Amniotic epithelial cell (primary cell): ENCODE measurements at regions not wholly inside any gene's neighbourhood (a gene's known extent, or its start where the extent isn't known, plus 50 kb on each side); places are given as distances from the start of the nearest gene placed in this dataset.
A peak's percentile ranks its signal among the peaks of the same experiment; 100 is the strongest.
"Not testable (repeated sequence)": the region's sequence is repeated elsewhere in the genome, so short reads cannot be mapped to it uniquely, and the experiment has no call there.

Experiments used
- DNase-seq: peaks from one replicate; pipeline ENCODE4 v3.0.0-alpha.2; 2010; ENCODE audit warnings: low read depth

DNA sequence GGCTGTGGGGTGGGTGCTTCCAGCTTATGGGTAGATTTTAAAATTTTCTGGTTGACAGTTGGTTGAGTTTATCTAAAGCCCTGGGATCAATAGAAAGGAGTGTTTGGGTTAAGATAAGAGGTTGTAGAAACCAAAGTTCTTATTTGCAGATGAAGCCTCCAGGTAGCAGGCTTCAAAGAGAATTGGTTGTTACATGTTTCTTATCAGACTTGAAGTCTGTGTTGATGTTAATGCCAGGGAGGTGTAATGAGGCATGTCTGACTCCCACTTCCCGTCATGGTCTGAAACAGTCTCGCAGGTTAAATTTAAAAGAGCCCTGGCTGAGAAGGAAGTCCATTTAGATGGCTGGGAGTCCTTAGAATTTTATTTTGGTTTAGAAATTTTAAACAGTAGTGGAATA lies 165.2 kb upstream of the TMEM72 start:
- no peak for DNase-seq

DNA sequence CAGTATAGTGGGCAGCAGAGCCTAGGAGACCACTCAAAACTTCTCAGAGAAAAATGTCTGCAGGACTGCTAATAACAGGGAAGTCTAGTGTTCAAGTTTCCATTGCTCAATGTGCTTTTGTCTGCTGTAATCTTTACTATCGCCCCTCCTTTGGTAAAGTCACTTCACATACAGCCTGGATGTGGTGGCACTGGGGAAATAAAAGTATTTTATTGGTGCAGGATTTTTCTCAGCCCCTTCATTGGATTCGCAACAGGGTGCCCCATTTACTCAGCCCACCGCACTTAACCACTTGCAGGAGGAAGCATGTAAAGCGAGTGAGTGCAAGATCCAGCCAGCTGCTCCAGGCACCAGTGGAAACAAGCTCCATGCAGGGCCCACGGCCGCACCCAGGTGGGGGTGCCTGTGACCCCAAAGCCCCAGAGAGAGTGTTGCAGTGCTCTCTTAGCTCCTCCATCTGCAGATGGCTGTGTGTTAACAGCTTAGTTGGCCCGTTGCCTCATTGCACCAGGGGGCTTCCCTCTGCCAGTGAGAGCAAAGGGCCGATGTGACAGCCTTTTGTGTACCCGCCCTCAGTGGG lies 163.5 kb upstream of the TMEM72 start:
- DNase-seq = no peak

DNA sequence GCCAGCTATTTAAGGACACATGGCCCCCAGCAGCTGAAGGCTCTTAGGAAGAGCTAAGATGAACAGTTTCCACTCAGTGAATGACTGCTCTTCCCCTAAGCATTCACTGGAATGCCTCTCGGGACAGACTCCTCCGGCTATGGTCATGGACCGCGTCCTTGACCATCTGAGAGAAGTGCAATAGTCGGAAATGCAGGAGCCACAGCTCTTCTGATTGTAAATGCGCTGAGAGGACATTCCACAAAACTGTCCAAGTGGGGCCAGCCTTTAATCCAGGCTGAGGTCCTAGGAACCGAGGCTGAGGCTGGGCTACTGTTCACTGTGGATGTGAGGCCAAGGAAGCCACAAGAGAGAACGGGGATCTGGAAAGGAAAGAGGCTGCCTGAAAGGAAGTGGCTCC lies 162.0 kb upstream of the TMEM72 start:
- DNase-seq = no peak

DNA sequence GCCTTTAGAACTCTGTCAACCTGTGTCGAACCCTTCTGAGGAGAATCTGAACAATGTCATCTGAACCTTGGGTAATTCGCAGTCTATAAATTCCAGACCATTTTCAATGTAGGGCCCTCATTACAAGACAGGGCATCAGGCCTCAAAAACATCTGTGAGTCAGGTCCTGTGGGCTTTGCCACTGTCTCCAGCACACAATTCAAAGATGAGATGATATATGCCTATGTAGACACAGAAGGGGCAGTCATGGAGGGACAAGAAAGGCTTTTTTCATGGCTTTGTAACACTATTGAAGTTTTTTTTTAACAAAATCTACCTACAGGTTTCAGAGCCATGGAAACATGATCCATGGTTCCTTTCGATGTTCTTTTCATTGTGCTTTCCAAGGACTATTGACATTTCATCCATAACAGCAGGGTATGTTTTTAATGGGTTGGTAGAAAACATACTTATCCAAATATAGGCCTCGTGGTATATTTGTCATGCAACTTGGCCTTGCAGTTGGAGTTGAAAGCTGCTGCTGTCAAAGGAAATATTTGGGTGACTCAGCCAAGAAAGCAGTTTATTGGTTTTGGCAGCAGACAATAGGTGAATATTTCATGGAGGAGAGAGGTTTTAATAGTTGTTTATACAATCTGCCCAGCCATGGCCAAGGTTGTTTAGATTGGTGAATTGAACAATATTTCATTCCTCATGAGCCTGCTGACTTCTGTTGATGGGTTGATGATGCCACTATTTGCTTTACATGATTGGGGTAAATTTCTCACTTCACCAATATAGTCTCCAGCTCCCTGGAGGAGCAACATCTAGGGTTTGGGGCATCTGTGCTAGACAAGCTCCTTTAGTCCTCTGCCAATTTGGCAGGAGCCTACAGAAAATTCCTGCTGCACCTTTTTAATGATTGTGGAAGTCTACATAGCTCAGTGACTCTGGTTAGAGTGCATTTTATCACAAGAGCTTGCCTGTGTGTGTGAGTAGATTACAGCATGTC lies 158.4 kb upstream of the TMEM72 start:
- DNase-seq = peak; percentile 39

DNA sequence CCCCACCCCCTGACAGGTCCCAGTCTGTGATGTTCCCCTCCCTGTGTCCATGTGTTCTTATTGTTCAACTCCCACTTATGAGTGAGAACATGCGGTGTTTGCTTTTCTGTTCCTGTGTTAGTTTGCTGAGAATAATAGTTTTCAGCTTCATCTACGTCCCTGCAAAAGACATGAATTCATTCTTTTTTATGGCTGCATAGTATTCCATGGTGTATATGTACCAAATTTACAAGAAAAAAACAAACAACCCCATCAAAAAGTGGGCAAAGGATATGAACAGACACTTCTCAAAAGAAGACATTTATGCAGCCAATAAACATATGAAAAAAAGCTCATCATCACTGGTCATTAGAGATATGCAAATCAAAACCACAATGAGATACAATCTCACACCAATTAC lies 156.8 kb upstream of the TMEM72 start:
- not testable (repeated sequence) for DNase-seq

DNA sequence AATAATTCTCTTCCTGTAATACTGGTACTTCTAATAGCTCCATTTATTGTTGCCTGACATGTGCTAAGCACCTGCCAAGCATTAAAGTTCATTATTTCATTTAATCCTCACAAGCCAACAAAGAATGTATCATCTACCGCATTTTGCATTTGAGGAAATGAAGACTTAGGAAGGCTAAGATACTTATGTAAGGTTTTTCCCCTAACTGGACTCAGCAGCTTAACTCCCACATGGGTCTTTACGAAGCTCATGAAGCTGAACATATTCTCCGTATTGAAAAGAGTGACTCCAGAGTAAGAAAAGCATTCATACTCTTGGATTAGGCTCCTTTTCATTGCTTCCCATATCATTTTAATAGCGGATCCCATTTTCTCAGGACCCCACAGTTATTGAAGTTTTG lies 155.7 kb upstream of the TMEM72 start:
- DNase-seq = no peak

DNA sequence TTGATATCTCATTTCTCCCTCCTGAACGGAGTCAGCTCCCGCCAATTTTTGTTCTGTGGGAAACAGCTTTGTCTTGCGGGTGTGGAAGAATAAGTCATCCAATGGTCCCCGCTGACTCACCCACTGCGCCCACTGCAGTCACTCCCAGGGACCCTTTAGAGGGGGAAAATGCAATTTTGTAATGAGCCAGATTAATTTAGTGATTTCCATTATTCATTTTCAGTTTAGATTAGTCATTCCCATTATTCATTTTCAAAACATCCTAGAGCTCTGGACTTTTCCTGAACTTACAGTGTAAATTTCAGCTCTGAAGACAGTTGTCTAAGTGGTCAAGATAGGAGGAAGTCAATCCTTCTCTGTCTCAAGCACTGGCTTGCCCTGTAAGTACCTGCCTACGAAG lies 154.9 kb upstream of the TMEM72 start:
- peak; percentile 4 for DNase-seq

DNA sequence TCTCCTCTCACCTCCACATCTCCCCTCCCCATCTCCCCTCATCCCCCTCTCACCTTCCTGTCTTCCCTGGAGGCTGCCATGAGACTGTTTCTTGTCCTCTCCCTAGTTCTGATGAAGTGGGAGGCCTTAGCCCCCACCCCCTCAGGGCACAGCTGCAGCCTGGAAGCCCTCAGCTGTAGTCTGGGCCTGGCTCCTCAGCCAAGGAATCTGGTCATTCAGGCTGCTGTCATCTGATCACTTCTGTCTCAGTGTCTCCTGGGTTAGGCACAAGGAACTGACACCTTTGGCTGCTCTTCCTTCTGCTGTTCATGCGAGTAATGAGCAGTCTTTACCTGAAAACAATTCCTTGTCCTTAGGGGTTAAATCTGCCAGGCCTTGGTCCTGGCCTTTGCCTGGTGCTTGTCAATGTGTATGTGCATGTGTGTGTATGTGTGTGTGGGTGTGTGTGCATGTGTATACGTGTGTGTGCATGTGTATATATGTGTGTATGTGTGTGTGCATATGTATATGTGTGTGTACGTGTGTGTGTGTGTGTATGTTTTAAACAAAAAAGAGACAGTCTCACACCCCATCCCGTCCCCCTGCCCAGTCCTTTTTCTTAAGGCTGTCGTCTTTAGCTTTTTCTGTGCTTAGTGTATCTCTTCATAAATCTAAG lies 153.5 kb upstream of the TMEM72 start:
- no peak for DNase-seq

DNA sequence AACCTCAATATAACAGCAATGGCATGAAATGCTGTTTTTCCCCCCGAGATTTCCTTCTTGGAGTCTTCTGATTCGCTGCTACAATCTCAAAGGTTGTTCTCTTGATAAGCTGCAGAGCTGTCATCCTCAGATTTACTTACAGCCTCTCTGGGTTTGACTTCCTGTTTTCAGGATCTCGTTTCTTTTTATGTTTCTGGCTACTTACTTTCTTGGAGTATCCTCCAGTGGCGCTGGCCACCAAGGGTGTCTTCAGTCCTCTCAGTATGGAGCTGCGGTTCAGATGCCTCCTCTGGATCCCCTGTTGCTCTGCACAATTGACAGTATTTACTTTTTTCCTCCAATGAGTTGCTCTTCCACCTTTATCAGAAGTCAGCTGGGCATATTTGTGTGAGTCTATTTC lies 152.0 kb upstream of the TMEM72 start:
- DNase-seq = no peak

DNA sequence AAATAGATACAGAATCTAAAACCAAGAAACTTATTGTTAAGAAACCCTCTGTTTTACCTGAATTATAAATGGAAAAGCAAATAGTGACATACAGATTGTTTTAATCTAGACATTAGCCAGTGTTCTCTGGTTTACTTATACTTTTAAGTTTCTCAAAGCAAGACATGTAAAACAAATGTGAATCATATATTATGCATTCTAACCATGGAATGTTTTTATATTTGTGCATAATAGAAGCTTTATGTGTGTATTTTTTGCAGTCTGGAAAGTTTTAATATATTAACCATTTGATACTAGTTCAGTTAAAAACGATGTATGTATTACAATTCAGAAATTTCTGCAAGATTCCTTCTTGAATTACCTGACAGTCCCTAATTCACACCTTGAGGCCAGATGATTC lies 150.6 kb upstream of the TMEM72 start:
- no peak for DNase-seq

DNA sequence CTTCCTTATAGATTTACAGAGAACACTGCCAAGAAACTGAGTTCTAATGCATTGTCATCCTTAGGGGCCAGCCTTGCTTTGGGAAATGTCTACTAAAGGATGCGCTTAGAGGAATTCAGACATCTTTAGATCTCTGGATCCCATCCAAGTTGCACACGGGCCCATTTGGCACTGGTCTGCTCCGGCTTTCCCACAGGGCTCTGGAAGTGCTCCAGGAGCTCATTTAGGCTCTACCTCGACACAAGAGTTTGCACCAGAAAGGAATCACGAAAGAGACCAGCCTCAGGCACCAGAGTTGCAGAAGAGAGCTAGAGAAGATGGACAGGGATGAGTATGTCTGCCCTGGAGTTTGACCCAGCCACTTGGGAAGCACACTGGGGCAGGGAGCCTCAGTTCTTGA lies 150.1 kb upstream of the TMEM72 start:
- DNase-seq = no peak

DNA sequence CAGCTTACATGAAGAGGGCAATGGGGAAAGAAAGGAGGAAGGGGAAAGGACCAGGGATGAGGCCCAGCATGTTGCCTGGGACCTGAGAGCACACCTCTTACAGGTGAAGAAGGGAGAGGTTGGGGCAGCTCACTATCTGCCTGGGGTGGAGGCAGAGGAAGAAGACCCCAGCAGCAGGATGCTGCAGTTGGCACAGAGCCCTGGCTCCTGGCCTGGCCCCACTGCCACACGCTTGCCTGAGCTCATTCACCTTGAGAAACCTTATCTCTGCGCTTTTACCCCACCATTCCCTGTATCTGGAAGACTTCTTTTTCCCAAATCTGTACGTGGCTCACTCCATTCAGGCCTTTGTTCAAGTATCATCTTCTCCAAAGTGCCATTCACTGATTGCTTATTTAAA lies 147.8 kb upstream of the TMEM72 start:
- no peak for DNase-seq

DNA sequence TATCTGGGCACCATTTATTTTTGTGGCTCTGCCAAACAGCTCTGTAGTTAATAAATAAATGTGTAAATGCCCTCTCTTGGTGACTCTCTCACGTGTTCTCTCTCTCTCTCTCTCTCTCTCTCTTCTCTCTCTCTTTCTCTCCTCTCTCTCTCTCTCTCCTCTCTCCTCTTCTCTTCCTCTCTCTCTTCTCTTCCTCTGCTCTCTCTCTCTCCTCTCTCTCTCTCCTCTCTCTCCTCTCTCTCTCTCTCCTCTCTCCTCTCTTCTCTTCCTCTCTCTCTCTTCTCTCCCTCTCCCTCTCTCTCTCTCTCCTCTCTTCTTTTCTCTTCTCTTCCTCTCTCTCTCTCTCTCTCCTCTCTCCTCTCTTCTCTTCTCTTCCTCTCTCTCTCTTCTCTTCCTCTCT lies 145.8 kb upstream of the TMEM72 start:
- DNase-seq = no peak

DNA sequence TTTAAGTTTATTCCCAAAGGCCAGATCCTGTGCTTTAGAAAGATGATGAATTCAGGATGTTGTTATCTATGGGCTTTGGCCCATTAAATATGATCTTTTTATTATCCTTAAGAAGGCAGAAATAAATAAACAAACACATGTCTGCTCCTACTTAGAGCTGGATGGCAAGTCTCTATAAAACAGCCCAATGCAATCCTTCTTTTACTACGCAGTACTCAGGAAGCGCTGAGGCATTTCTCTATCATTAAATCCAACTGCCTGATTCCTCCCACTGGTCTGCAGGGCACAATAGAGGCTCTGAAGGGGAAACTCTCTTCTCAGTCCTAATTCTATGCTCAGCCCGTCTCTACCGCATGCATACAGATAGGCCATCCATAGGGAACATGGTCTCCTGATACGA lies 144.5 kb upstream of the TMEM72 start:
- no peak for DNase-seq

DNA sequence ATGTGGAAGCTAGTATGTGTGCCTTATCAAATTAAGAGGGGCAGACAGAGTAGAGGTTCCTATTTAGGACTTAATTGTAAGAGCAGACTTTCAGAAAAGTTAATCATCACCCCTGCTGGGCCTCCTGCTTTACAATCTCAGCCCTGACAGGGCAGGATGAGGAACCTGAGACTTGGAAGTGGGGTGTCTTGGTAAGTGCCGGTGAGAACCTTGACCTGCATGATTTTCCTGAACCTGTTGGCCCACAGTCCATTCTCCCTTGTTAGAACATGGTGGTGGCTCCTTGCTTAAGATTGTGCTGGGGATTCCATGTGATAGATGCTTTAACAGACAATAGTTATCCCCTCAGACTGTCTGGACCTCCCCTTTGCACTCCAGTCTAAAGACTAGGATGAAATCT lies 141.7 kb upstream of the TMEM72 start:
- DNase-seq = no peak

DNA sequence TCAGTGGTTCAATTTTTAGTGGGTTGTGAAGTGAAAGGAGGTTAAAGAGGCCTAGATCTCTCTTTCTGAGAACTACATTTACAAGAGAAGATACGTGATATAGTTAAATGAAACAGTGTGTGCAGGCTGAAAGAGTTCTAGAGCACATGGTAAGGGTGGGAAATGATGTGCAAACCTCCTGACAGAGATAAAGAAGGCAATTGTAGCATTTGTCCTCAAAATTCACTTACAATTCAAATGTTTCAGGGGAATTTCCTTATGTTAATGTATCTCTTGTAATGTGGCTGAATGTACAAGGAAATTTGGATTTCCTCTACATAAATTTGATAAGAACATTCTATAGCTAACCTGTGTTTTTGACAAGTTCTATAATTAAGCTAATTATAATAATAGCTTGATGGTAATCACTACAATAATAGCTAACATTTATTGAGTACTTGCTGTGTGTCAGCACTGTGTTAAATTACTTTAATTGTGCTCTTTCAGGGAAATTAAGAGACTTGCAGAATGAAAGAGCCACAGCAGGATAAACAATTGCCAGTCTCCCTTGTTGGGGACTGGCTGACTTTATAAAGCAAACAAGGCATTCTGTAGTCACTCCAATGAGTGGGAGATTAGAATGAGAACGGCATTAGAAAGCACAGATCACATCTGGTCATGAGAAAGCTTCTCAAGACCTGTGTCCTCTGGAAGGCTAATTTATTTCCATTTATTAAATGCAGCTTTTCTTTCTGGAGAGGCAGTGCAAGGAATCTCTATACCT lies 139.7 kb upstream of the TMEM72 start:
- DNase-seq = no peak

DNA sequence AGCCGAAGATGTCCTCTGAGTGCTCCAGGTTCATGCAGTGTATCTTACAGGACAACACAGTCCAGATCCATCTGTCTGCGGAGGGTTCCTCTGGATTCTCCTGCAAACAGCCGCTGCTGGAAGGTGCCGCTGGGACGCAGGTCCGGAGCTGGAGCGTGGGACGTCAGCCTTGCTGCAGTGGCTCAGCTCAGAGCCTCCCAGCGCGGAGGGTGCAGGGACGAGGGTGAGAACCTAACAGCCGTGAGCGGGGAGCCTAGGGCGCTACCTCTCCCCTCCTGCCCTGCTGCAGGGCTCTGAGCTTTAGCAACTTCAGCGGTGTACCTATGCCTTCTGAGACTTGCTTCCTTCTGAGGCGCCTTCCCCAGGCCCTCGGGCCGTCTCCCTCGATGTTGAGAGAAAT lies 137.6 kb upstream of the TMEM72 start:
- no peak for DNase-seq

DNA sequence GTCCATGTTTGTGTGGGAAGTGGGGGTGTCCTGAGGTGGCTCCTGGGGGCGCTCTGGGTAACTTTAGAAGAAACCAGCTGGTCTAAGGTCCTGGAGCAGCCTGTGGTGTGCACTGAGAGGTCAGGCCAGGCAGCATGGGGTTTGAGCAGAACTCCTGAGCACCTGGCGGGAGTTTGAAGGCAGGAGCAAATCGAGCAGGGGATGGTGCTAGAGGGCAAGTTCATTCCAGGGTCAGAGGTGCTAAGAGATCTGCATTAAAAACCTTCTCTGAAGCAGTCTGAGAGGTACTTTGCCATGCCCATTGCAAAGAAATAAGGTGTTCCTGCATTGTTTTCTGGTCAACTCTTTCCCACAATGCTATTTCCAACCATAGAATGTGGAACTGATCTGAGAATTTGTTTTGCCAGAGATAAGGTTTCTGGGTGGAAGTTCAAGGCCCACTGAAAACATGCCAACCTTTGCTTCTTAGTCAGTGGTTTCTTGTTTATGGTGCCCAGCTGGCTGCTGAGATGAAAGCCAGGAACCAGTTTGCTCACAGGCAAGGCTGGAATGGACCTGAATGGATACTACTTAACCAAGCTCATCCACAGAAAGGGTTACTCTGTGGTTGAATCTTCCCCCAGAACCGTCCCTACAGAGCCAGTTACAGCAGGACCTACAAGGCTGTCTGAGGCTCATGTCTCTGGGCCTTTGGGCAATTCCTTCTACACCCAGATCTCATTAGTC lies 136.3 kb upstream of the TMEM72 start:
- peak; percentile 30 for DNase-seq

DNA sequence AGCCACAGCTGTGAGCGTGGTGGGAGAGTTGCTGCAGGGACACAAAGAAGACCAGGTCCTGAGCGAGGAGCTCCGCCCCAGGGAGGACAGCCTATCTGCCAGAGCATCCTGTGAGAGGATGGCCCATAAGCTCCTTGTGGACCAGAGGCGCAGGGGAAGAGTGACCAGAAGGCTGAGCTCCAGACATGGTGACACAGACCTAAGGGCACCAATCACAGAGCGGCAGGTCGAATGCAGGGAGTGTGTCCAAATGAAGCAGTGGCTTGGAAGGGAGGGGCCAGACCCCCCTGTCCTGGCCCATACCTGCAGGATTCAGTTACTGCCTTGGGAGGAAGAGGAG lies 135.8 kb upstream of the TMEM72 start:
- DNase-seq = no peak

DNA sequence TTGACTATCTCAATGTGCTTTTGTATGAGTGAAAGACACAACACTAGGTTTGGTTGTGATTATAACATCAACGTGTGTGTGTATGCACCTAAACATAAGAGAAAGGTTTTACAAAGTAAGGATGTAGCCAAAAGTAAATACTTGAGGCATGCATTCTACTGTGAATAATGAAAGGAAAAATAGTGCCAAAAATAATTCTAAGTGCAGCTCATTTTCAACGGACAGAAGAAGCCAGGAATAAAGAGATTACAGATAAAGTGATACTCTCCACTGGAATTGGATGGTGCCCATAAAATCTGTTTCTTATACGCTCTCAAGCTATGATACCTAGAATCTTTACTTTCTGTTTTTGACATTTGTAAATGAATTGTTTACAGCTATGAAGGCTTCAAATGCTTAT lies 135.0 kb upstream of the TMEM72 start:
- no peak for DNase-seq

DNA sequence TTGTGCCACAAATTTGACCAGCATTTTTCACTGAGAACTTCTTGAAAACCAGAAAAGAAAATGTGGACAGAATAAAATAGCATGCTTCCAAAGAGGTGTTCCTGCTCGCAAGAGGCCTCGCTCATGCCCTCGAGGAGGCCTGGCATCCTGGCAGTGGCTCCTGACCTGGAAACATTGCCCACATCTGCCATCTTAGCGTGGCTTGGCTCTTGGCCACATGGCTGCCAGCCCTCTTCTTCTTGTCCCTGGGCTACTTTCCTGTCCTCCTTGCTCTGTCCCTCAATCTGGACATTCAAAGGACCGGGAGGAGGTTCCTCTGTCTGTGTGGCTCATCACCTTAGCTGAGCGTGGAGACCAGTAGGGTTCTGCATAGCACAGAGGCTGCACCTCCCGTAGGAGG lies 131.6 kb upstream of the TMEM72 start:
- no peak for DNase-seq

DNA sequence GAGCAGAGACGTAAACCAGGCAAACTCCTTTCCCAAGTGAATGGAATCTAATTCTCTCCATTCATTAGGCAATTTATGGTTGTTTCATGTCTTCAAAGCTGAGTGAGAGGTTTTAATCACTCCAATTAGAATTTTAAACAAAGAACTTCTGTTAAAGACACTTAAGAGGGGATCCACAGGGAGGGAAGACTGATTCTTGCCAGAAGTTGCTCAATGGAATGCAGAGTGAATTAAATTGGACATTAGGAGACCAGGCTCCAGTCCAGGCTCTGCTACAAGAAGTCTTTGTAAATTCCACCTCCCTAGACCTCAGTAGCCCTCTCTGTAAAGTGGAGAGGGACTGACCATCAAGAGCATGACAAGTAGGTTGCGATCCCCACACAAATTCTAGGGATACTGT lies 130.7 kb upstream of the TMEM72 start:
- no peak for DNase-seq
